Prostate gland (tissue), 2 donors: ENCODE measurements at regions not wholly inside any gene's neighbourhood (a gene's known extent, or its start where the extent isn't known, plus 50 kb on each side); places are given as distances from the start of the nearest gene placed in this dataset.

ENCODE experiments used
- CTCF ChIP-seq, 4 experiments: fragments of 200-600 bp in 2 of 4; fragments of 450-650 bp in 2 of 4; sonication (generic) in 2 of 4; IDR thresholded peaks; 1 replicate in 3 of 4; 2 replicates in 1 of 4; pipeline ENCODE4 v1.5.1; 2016 to 2019; ENCODE audit warnings: antibody characterized with exemption in 4 of 4, mild to moderate bottlenecking in 2 of 4, moderate library complexity in 2 of 4
- POLR2AphosphoS5 ChIP-seq: sonication (generic); formaldehyde crosslinking; IDR thresholded peaks from one replicate; pipeline ENCODE4 v1.6.1; 2017; ENCODE audit warnings: antibody characterized with exemption

- no peak for TF ChIP-seq CTCF (IDR thresholded peaks at IDR 0.05)
- no peak for TF ChIP-seq POLR2AphosphoS5
These were observed 951.6 kb upstream of the POU3F3 start for GRCh38 chr2:103902347-103902746.
